ENCODE measurements at regions not wholly inside any gene's neighbourhood (a gene's known extent, or its start where the extent isn't known, plus 50 kb on each side); places are given as distances from the start of the nearest gene placed in this dataset.

DNA sequence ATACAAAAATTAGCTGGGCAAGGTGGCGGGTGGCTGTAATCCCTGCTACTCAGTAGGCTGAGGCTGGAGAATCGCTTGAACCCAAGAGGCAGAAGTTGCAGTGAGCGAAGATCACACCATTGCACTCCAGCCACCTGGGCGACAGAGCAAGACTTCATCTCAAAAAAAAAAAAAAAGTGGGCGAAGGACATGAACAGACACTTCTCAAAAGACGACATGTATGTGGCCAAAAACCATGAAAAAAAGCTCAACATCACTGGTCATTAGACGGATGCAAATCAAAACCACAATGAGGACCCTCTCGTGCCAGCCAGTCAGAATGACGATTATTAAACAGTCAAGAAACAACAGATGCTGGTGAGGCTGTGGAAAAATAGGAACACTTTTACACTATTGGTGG is 344.9 kb upstream of the JARID2 start:
- intact Hi-C loops (cut with DNase I; ENCODE audit: low total_unique reads), result no loop called here
- H3K9me3 ChIP-seq, result no peaks in the 10 kb centered on the region
- no peaks in the 10 kb centered on the region for H3K27me3 ChIP-seq
- H3K27ac ChIP-seq, result no peak overlapping the region
- H3K4me1 ChIP-seq, result no peaks in the 10 kb centered on the region
- no peak for DNase-seq
- no peaks in the 10 kb centered on the region for H3K36me3 ChIP-seq (ENCODE audit: low read depth, missing control alignments)
- 87 to 99% methylated on average over 9 of the region's 9 CpGs for WGBS, 2 donors
- TF ChIP-seq, protein P1, sequence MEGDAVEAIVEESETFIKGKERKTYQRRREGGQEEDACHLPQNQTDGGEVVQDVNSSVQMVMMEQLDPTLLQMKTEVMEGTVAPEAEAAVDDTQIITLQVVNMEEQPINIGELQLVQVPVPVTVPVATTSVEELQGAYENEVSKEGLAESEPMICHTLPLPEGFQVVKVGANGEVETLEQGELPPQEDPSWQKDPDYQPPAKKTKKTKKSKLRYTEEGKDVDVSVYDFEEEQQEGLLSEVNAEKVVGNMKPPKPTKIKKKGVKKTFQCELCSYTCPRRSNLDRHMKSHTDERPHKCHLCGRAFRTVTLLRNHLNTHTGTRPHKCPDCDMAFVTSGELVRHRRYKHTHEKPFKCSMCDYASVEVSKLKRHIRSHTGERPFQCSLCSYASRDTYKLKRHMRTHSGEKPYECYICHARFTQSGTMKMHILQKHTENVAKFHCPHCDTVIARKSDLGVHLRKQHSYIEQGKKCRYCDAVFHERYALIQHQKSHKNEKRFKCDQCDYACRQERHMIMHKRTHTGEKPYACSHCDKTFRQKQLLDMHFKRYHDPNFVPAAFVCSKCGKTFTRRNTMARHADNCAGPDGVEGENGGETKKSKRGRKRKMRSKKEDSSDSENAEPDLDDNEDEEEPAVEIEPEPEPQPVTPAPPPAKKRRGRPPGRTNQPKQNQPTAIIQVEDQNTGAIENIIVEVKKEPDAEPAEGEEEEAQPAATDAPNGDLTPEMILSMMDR (IDR thresholded peaks at IDR 0.05), result no peak
- no peak for TF ChIP-seq POLR2A (IDR thresholded peaks at IDR 0.05)
- no peak overlapping the region for H3K4me3 ChIP-seq

DNA sequence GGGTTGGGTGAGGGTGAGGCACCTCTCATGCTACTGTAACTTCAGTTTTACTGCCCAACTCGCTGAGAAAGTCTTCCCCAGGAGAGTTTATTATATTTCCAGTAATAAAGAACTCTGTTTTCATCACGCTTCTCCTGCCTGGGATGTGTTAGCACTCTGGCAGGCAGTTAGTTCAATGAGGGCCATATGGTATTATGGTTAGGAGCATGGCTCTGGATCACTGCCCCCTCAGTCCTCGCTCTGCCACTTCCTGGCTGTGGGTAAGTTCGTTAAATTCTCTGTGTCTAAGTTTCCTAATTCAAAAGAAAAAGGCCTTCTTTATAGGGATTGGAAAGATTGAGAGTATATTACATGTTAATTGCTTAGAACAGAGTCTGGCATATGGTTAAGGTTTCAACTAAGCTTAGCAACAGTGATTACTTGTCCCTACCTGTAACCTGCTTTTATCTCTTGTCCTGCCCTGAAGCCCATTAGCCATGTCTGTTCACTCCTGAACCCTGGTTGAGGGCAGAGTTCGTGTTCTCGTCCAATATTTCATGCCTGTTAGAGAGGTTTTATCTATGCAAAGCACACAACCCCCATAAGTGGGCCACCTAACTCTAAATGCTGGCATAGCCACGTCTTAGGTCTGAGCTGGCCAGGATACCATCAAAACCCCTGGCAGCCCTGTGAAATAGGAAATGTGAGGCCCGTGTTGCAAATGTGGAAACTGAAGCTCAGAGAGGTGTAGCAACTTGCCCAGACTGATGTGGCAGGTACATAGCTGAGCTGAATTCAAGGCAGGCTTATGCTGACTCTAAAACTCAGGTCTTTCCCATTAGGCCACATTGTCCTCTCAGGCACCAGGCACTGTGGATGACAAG is 342.5 kb upstream of the JARID2 start:
- 85 to 86% methylated on average over 8 of the region's 8 CpGs for WGBS, 2 donors
- TF ChIP-seq POLR2A (IDR thresholded peaks at IDR 0.05), result no peak
- TF ChIP-seq, protein P1 (IDR thresholded peaks at IDR 0.05), result no peak
- Histone ChIP-seq H3K27me3 (no peaks in the 10 kb centered on the region), H3K36me3 (ENCODE audit: low read depth, missing control alignments) (no peaks in the 10 kb centered on the region), H3K9me3 (no peaks in the 10 kb centered on the region), H3K27ac (no peak overlapping the region), H3K4me1 (no peaks in the 10 kb centered on the region), H3K4me3 (no peak overlapping the region)
- no peak for DNase-seq
- intact Hi-C loops (cut with DNase I; ENCODE audit: low total_unique reads), result no loop called here

DNA sequence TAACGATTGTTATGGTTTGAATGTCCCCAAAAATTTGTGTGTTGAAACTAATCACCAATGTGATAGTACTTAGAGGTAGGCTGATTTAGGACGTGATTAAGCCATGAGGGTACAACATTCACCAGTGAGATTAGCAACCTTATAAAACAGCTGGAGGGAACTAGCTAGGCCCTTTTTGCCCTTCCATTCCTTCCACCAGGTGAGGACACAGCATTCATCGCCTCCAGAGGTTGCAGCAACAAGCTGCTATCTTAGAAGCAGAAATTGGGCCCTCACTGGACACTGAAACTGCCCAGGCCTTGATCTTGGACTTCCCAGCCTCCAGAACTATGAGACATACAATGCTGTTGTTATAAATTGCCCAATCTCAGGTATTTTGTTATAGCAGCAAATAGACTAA is 340.7 kb upstream of the JARID2 start:
- Histone ChIP-seq H3K9me3 (no peaks in the 10 kb centered on the region), H3K27me3 (no peaks in the 10 kb centered on the region), H3K36me3 (ENCODE audit: low read depth, missing control alignments) (no peaks in the 10 kb centered on the region), H3K4me3 (no peak overlapping the region), H3K4me1 (no peaks in the 10 kb centered on the region), H3K27ac (no peak overlapping the region)
- intact Hi-C loops (cut with DNase I; ENCODE audit: low total_unique reads), result no loop called here
- WGBS, 2 donors, result 57 to 63% methylated on average over 3 of the region's 3 CpGs
- TF ChIP-seq POLR2A (IDR thresholded peaks at IDR 0.05), result no peak
- TF ChIP-seq, protein P1 (IDR thresholded peaks at IDR 0.05), result no peak
- no peak for DNase-seq

DNA sequence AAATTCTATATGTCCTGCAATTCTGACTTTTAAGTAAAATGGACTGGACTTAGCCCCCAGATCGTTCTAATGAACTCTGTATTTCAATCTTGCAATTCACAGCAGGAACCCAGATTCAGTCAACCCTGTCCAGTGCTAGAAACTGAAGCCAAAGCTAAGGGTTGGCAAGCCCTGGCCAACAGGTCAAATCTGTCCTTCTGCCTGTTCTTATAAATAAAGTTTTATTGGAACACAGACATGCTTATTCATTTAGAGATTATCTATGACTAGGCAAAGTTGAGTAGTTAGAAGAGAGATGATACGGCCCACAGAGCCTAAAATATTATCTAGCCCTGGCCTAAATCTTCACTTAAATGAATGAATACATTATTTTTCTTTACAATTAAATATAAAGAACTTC is 339.2 kb upstream of the JARID2 start:
- intact Hi-C loops (cut with DNase I; ENCODE audit: low total_unique reads), result no loop called here
- Histone ChIP-seq H3K27me3 (no peaks in the 10 kb centered on the region), H3K36me3 (ENCODE audit: low read depth, missing control alignments) (no peaks in the 10 kb centered on the region), H3K27ac (no peak overlapping the region), H3K4me3 (no peak overlapping the region), H3K4me1 (peaks cover 2% of the 10 kb centered on the region), H3K9me3 (no peaks in the 10 kb centered on the region)
- TF ChIP-seq POLR2A (IDR thresholded peaks at IDR 0.05), result no peak
- TF ChIP-seq, protein P1 (IDR thresholded peaks at IDR 0.05), result no peak
- DNase-seq, result no peak
- WGBS, 2 donors, result 90 to 92% methylated on average over 2 of the region's 2 CpGs
